IMR-90 (cell line): ENCODE measurements at regions not wholly inside any gene's neighbourhood (a gene's known extent, or its start where the extent isn't known, plus 50 kb on each side); places are given as distances from the start of the nearest gene placed in this dataset.

ENCODE experiments used
- ATAC-seq: fragments of 200-7000 bp; cut with Tn5 transposase; 2 replicates; pipeline ENCODE4 v1.9.1; 2020; ENCODE audit warnings: low read depth, mild to moderate bottlenecking, moderate library complexity
- BruUV-seq: library from RNA; stranded (reverse); fragments of 400-500 nt; replicated peaks from 2 replicates; lab custom pipeline; 2021; lab: Mats Ljungman, UMichigan
- CTCF ChIA-PET: fragments of 300-600 bp; formaldehyde crosslinking; extraction: SDS; loops from one replicate; lab custom pipeline; 2021; ENCODE audit warnings: antibody characterized with exemption; lab: Yijun Ruan, JAX
- POLR2A ChIA-PET: fragments of 300-600 bp; sonication (Branson Sonifier 250); formaldehyde crosslinking; loops from one replicate; lab custom pipeline; 2022; ENCODE audit warnings: antibody characterized with exemption; ENCODE audit not compliant: unreplicated experiment; lab: Charles Lee
- DNase-seq: peaks from one replicate; pipeline ENCODE4 v3.0.0; 2013
- H2AFZ ChIP-seq: replicated peaks from 2 replicates; pipeline ENCODE3; 2013; ENCODE audit warnings: low read length, mild to moderate bottlenecking; ENCODE audit not compliant: poor library complexity
- H2AK5ac ChIP-seq: 2 replicates; pipeline ENCODE4 v1.6.1; 2013; ENCODE audit warnings: low read depth, low read length, inconsistent platforms
- H2AK9ac ChIP-seq: replicated peaks from 2 replicates; pipeline ENCODE3; 2013; ENCODE audit warnings: mild to moderate bottlenecking, low read depth, low read length, moderate library complexity; ENCODE audit not compliant: poor library complexity
- H2BK120ac ChIP-seq: 2 replicates; pipeline ENCODE4 v1.6.1; 2013; ENCODE audit warnings: low read depth, low read length, inconsistent platforms
- H2BK15ac ChIP-seq: 3 replicates; pipeline ENCODE4 v1.6.1; 2013; ENCODE audit warnings: low read depth, low read length, inconsistent platforms
- H2BK20ac ChIP-seq: 2 replicates; pipeline ENCODE4 v1.6.1; 2013; ENCODE audit warnings: low read depth, mild to moderate bottlenecking, inconsistent platforms, low read length, moderate library complexity
- H2BK5ac ChIP-seq: 2 replicates; pipeline ENCODE4 v1.6.1; 2013; ENCODE audit warnings: mild to moderate bottlenecking, low read depth, low read length, inconsistent platforms; ENCODE audit not compliant: poor library complexity, severe bottlenecking
- H3K14ac ChIP-seq: replicated peaks from 2 replicates; pipeline ENCODE4 v1.6.1; 2013; ENCODE audit warnings: low read depth, low read length, inconsistent platforms
- H3K18ac ChIP-seq: 2 replicates; pipeline ENCODE4 v1.6.1; 2013; ENCODE audit warnings: low read depth, low read length, control low read depth
- H3K23ac ChIP-seq: 2 replicates; pipeline ENCODE4 v1.6.1; 2013; ENCODE audit warnings: low read depth, low read length, inconsistent platforms
- H3K27ac ChIP-seq: 2 replicates; pipeline ENCODE4 v1.5.1; 2013; ENCODE audit warnings: mild to moderate bottlenecking, control low read depth, low read length; ENCODE audit not compliant: insufficient read depth
- H3K27me3 ChIP-seq: 2 replicates; pipeline ENCODE4 v1.6.1; 2013; ENCODE audit warnings: low read length; ENCODE audit not compliant: control insufficient read depth, insufficient read depth
- H3K36me3 ChIP-seq: 2 replicates; pipeline ENCODE4 v1.6.1; 2013; ENCODE audit warnings: low read length, mixed read lengths; ENCODE audit not compliant: control insufficient read depth, insufficient read depth
- H3K4ac ChIP-seq: 2 replicates; pipeline ENCODE4 v1.6.1; 2013; ENCODE audit warnings: low read depth, low read length, inconsistent platforms
- H3K4me1 ChIP-seq: 2 replicates; pipeline ENCODE4 v1.6.1; 2013; ENCODE audit warnings: low read length, mixed read lengths; ENCODE audit not compliant: control insufficient read depth, insufficient read depth
- H3K4me2 ChIP-seq: 2 replicates; pipeline ENCODE4 v1.6.1; 2013; ENCODE audit warnings: low read depth, mild to moderate bottlenecking, control low read depth, low read length, moderate library complexity
- H3K4me3 ChIP-seq: 2 replicates; pipeline ENCODE4 v1.5.1; 2013; ENCODE audit warnings: low read depth, mild to moderate bottlenecking, control low read depth, low read length, moderate library complexity; ENCODE audit not compliant: insufficient read depth
- H3K56ac ChIP-seq: 2 replicates; pipeline ENCODE4 v1.6.1; 2013; ENCODE audit warnings: low read length, inconsistent platforms; ENCODE audit not compliant: insufficient read depth; ENCODE audit errors: extremely low read depth
- H3K79me1 ChIP-seq, 2 experiments: 2 replicates each; pipeline ENCODE4 v1.6.1; 2013; ENCODE audit warnings: low read length in 2 of 2, inconsistent platforms in 1 of 2, low read depth in 1 of 2
- H3K9ac ChIP-seq: 2 replicates; pipeline ENCODE4 v1.6.1; 2013; ENCODE audit warnings: low read depth, low read length, control low read depth
- H3K9me1 ChIP-seq: 2 replicates; pipeline ENCODE4 v1.6.1; 2013; ENCODE audit warnings: low read length, inconsistent platforms; ENCODE audit not compliant: insufficient read depth
- H3K9me3 ChIP-seq: 2 replicates; pipeline ENCODE4 v1.6.1; 2013; ENCODE audit warnings: low read length; ENCODE audit not compliant: control insufficient read depth, insufficient read depth
- H4K20me1 ChIP-seq: 2 replicates; pipeline ENCODE4 v1.6.1; 2013; ENCODE audit warnings: low read length, inconsistent platforms; ENCODE audit not compliant: insufficient read depth
- H4K5ac ChIP-seq: 2 replicates; pipeline ENCODE4 v1.6.1; 2013; ENCODE audit warnings: mild to moderate bottlenecking, low read depth, low read length, control low read depth
- H4K8ac ChIP-seq, 2 experiments: 2 replicates each; pipeline ENCODE4 v1.6.1; 2013; ENCODE audit warnings: low read depth in 2 of 2, low read length in 2 of 2, control low read depth in 1 of 2, inconsistent platforms in 1 of 2
- H4K91ac ChIP-seq: 2 replicates; pipeline ENCODE4 v1.6.1; 2013; ENCODE audit warnings: low read depth, low read length, inconsistent platforms; ENCODE audit not compliant: insufficient read depth
- BHLHE40 ChIP-seq: fragments of 150-350 bp; IDR thresholded peaks from 2 replicates; pipeline ENCODE4 v1.6.1; 2016; ENCODE audit warnings: mild to moderate bottlenecking, low read depth, low read length
- CEBPB ChIP-seq: IDR thresholded peaks from 2 replicates; pipeline ENCODE4 v1.6.1; 2012; ENCODE audit warnings: low read depth, low read length, improper control_type of control experiment
- CHD1 ChIP-seq: IDR thresholded peaks from 2 replicates; pipeline ENCODE4 v1.6.1; 2012; ENCODE audit warnings: low read depth, low read length, improper control_type of control experiment
- FOS ChIP-seq: fragments of 150-350 bp; IDR thresholded peaks from 2 replicates; pipeline ENCODE4 v1.6.1; 2016; ENCODE audit warnings: low read depth, low read length
- MAFK ChIP-seq: IDR thresholded peaks from 2 replicates; pipeline ENCODE4 v1.6.1; 2012; ENCODE audit warnings: low read depth, low read length, improper control_type of control experiment
- MAZ ChIP-seq: IDR thresholded peaks from 2 replicates; pipeline ENCODE4 v1.6.1; 2012; ENCODE audit warnings: low read depth, mild to moderate bottlenecking, low read length, improper control_type of control experiment, moderate library complexity, borderline replicate concordance
- MXI1 ChIP-seq: IDR thresholded peaks from 2 replicates; pipeline ENCODE4 v1.6.1; 2012; ENCODE audit warnings: low read depth, mild to moderate bottlenecking, low read length, moderate library complexity, borderline replicate concordance
- NFE2L2 ChIP-seq: fragments of 150-350 bp; IDR thresholded peaks from 2 replicates; pipeline ENCODE4 v1.6.1; 2016; ENCODE audit warnings: low read depth, mild to moderate bottlenecking, low read length
- POLR2A ChIP-seq: IDR thresholded peaks from 2 replicates; pipeline ENCODE4 v1.6.1; 2012; ENCODE audit warnings: mild to moderate bottlenecking, low read depth, low read length
- RAD21 ChIP-seq: IDR thresholded peaks from 2 replicates; pipeline ENCODE4 v1.6.1; 2012; ENCODE audit warnings: low read length, improper control_type of control experiment
- RCOR1 ChIP-seq: IDR thresholded peaks from 2 replicates; pipeline ENCODE4 v1.6.1; 2012; ENCODE audit warnings: mild to moderate bottlenecking, low read length, improper control_type of control experiment; ENCODE audit not compliant: insufficient replicate concordance
- RFX5 ChIP-seq: IDR thresholded peaks from 2 replicates; pipeline ENCODE4 v1.8.0; 2012; ENCODE audit warnings: low read depth, mild to moderate bottlenecking, low read length, moderate library complexity
- SMC3 ChIP-seq: fragments of 150-350 bp; IDR thresholded peaks from 2 replicates; pipeline ENCODE4 v1.6.1; 2016; ENCODE audit warnings: low read depth, mild to moderate bottlenecking, antibody characterized with exemption, low read length, moderate library complexity
- WGBS, 2 experiments: methylation state at CpG; one replicate each; pipeline versions ENCODE4 v1.1.5 to v1.1.7; 2013; ENCODE audit warnings: missing lambda C conversion rate in 2 of 2; ENCODE audit not compliant: insufficient read length in 1 of 2; ENCODE audit errors: extremely low coverage in 2 of 2; 5-methylcytosine and 5-hydroxymethylcytosine counted together
- dilution Hi-C: fragments of 300-500 bp; cut with HindIII; formaldehyde crosslinking; loops from one replicate; pipeline ENCODE4 v1.14.3; 2018; ENCODE audit warnings: low sequenced_read_pairs; ENCODE audit not compliant: unreplicated experiment
- in situ Hi-C: fragments of 300-500 bp; cut with MboI; formaldehyde crosslinking; loops from 3 replicates; pipeline ENCODE4 v1.14.3; 2019; ENCODE audit warnings: low sequenced_read_pairs, inconsistent platforms, mixed read lengths
- intact Hi-C: fragments of 100-400 bp; cut with micrococcal nuclease; formaldehyde crosslinking; loops from 2 replicates; pipeline ENCODE4 v1.10.0; 2022
- TF ChIP-seq, protein P1 (sequence below): fragments of 150-350 bp; IDR thresholded peaks from 2 replicates; pipeline ENCODE4 v1.6.1; 2016; ENCODE audit warnings: low read depth, mild to moderate bottlenecking, low read length, moderate library complexity, borderline replicate concordance
- TF ChIP-seq, protein P2 (sequence below): conservative IDR thresholded peaks from 2 replicates; pipeline ENCODE4 v1.5.1; 2012; ENCODE audit warnings: mild to moderate bottlenecking, low read depth, low read length, improper control_type of control experiment
- TF ChIP-seq, protein P3 (sequence below): fragments of 150-350 bp; IDR thresholded peaks from 2 replicates; pipeline ENCODE4 v1.6.1; 2017; ENCODE audit warnings: mild to moderate bottlenecking, antibody characterized with exemption, low read length, low read depth

DNA sequence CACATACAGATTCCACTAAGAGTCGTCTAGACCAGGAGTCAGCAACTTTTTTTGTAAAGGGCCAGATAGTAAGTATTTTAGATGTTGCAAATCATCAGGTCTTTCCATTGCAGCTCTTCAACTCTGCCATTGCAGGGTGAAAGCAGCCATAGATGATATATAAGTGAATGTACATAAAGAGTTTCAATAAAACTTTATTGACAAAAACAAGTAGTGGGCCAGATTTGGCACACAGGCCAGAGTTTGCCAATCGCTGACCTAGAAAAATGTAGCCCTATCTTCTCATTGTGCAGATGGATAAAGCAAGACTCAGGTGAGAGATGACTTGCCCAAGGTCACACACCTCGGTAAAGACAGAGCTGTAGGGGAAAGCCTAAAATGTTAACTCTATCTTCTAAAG is 474.7 kb downstream of the MED13L start:
- Histone ChIP-seq H2BK20ac (no peak overlapping the region), H2AK9ac (no peak overlapping the region), H3K4ac (no peak overlapping the region), H3K9ac (no peak overlapping the region), H2AFZ (no peak overlapping the region), H4K20me1 (no peaks in the 10 kb centered on the region), H3K4me2 (no peak overlapping the region), H3K23ac (no peak overlapping the region), H3K9me1 (no peaks in the 10 kb centered on the region), H3K36me3 (no peaks in the 10 kb centered on the region), H3K27me3 (no peaks in the 10 kb centered on the region), H4K8ac (no peak overlapping the region), H2AK5ac (no peak overlapping the region), H3K27ac (no peak overlapping the region), H3K56ac (no peak overlapping the region), H2BK5ac (no peak overlapping the region), H3K9me3 (no peaks in the 10 kb centered on the region), H3K4me3 (no peak overlapping the region), H3K18ac (no peak overlapping the region), H3K14ac (no peak overlapping the region), H4K5ac (no peak overlapping the region), H4K91ac (no peak overlapping the region), H2BK120ac (no peak overlapping the region), H2BK15ac (no peak overlapping the region), H3K4me1 (no peaks in the 10 kb centered on the region), H3K79me1 (no peaks in the 10 kb centered on the region)
- intact Hi-C loops (no loop called here), in situ Hi-C loops (no loop called here), dilution Hi-C loops (no loop called here)
- TF ChIP-seq MAZ (no peak), RAD21 (no peak), MAFK (no peak), MXI1 (no peak), CEBPB (no peak), FOS (no peak), CHD1 (no peak), RCOR1 (no peak), SMC3 (no peak), NFE2L2 (no peak), POLR2A (no peak), RFX5 (no peak), BHLHE40 (no peak)
- TF ChIP-seq, protein P1, sequence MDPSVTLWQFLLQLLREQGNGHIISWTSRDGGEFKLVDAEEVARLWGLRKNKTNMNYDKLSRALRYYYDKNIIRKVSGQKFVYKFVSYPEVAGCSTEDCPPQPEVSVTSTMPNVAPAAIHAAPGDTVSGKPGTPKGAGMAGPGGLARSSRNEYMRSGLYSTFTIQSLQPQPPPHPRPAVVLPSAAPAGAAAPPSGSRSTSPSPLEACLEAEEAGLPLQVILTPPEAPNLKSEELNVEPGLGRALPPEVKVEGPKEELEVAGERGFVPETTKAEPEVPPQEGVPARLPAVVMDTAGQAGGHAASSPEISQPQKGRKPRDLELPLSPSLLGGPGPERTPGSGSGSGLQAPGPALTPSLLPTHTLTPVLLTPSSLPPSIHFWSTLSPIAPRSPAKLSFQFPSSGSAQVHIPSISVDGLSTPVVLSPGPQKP: no peak
- TF ChIP-seq, protein P2, sequence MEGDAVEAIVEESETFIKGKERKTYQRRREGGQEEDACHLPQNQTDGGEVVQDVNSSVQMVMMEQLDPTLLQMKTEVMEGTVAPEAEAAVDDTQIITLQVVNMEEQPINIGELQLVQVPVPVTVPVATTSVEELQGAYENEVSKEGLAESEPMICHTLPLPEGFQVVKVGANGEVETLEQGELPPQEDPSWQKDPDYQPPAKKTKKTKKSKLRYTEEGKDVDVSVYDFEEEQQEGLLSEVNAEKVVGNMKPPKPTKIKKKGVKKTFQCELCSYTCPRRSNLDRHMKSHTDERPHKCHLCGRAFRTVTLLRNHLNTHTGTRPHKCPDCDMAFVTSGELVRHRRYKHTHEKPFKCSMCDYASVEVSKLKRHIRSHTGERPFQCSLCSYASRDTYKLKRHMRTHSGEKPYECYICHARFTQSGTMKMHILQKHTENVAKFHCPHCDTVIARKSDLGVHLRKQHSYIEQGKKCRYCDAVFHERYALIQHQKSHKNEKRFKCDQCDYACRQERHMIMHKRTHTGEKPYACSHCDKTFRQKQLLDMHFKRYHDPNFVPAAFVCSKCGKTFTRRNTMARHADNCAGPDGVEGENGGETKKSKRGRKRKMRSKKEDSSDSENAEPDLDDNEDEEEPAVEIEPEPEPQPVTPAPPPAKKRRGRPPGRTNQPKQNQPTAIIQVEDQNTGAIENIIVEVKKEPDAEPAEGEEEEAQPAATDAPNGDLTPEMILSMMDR: no peak
- TF ChIP-seq, protein P3, sequence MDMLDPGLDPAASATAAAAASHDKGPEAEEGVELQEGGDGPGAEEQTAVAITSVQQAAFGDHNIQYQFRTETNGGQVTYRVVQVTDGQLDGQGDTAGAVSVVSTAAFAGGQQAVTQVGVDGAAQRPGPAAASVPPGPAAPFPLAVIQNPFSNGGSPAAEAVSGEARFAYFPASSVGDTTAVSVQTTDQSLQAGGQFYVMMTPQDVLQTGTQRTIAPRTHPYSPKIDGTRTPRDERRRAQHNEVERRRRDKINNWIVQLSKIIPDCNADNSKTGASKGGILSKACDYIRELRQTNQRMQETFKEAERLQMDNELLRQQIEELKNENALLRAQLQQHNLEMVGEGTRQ: no peak
- ChIA-PET CTCF (no interaction called here), POLR2A (no interaction called here)
- ATAC-seq (no peak), DNase-seq (no peak)
- BruUV-seq: no TSS peak
- WGBS, 2 experiments: 67% methylated on average over 1 of the region's 3 CpGs; no CpG with 5 or more reads in 1 of the 2 experiments
